ENCODE measurements at regions not wholly inside any gene's neighbourhood (a gene's known extent, or its start where the extent isn't known, plus 50 kb on each side); places are given as distances from the start of the nearest gene placed in this dataset.
"Not testable (repeated sequence)": the region's sequence is repeated elsewhere in the genome, so short reads cannot be mapped to it uniquely, and the experiment has no call there.

DNA sequence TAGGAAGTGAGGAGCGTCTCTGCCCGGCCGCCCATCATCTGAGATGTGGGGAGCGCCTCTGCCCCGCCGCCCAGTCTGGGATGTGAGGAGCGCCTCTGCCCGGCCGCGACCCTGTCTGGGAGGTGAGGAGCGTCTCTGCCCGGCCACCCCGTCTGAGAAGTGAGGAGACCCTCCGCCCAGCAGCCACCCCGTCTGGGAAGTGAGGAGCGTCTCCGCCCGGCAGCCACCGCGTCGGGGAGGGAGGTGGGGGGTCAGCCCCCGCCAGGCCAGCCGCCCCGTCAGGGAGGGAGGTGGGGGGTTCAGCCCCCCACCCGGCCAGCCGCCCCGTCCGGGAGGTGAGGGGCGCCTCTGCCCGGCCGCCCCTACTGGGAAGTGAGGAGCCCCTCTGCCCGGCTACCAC, 188.9 kb downstream of the SPANXN1 start:
- TF ChIP-seq, protein P1, sequence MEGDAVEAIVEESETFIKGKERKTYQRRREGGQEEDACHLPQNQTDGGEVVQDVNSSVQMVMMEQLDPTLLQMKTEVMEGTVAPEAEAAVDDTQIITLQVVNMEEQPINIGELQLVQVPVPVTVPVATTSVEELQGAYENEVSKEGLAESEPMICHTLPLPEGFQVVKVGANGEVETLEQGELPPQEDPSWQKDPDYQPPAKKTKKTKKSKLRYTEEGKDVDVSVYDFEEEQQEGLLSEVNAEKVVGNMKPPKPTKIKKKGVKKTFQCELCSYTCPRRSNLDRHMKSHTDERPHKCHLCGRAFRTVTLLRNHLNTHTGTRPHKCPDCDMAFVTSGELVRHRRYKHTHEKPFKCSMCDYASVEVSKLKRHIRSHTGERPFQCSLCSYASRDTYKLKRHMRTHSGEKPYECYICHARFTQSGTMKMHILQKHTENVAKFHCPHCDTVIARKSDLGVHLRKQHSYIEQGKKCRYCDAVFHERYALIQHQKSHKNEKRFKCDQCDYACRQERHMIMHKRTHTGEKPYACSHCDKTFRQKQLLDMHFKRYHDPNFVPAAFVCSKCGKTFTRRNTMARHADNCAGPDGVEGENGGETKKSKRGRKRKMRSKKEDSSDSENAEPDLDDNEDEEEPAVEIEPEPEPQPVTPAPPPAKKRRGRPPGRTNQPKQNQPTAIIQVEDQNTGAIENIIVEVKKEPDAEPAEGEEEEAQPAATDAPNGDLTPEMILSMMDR (IDR thresholded peaks at IDR 0.05) = not testable (repeated sequence)
- not testable (repeated sequence) for TF ChIP-seq EZH2 (IDR thresholded peaks at IDR 0.05; ENCODE audit: borderline replicate concordance, insufficient read depth, low read depth, low read length, poor library complexity, severe bottlenecking)

Data from B cell (primary cell).